Skeletal muscle satellite cell (primary cell): ENCODE measurements at regions not wholly inside any gene's neighbourhood (a gene's known extent, or its start where the extent isn't known, plus 50 kb on each side); places are given as distances from the start of the nearest gene placed in this dataset.
"Not testable (repeated sequence)": the region's sequence is repeated elsewhere in the genome, so short reads cannot be mapped to it uniquely, and the experiment has no call there.

Source experiments
- H3K27me3 ChIP-seq: 2 replicates; pipeline ENCODE4 v1.7.0; 2013; ENCODE audit warnings: low read length; ENCODE audit not compliant: control insufficient read depth, insufficient read depth
- H3K36me3 ChIP-seq: 2 replicates; pipeline ENCODE4 v1.7.0; 2013; ENCODE audit warnings: mild to moderate bottlenecking, control low read depth, low read length; ENCODE audit not compliant: insufficient read depth
- H3K4me1 ChIP-seq: 2 replicates; pipeline ENCODE4 v1.7.0; 2013; ENCODE audit warnings: low read length; ENCODE audit not compliant: control insufficient read depth, insufficient read depth
- H3K4me2 ChIP-seq: 2 replicates; pipeline ENCODE4 v1.7.0; 2013; ENCODE audit warnings: mild to moderate bottlenecking, low read length
- H3K4me3 ChIP-seq: 2 replicates; pipeline ENCODE4 v1.7.0; 2013; ENCODE audit warnings: low read length
- H3K9ac ChIP-seq: 2 replicates; pipeline ENCODE4 v1.7.0; 2013; ENCODE audit warnings: mild to moderate bottlenecking, low read depth, low read length, moderate library complexity
- H3K9me3 ChIP-seq: replicated peaks from 2 replicates; pipeline ENCODE4 v1.7.0; 2013; ENCODE audit warnings: mild to moderate bottlenecking, control low read depth, low read length

GRCh38 chr4:91838181-91838861 lies 465.4 kb upstream of the GRID2 start:
- H3K9ac ChIP-seq, result no peak overlapping the region
- H3K36me3 ChIP-seq, result no peaks in the 10 kb centered on the region
- H3K4me3 ChIP-seq, result no peak overlapping the region
- H3K4me2 ChIP-seq, result no peak overlapping the region
- no peaks in the 10 kb centered on the region for H3K4me1 ChIP-seq
- H3K9me3 ChIP-seq, result peaks cover 5% of the 10 kb centered on the region
- no peaks in the 10 kb centered on the region for H3K27me3 ChIP-seq

- no peak overlapping the region for H3K4me3 ChIP-seq
- H3K36me3 ChIP-seq, result no peaks in the 10 kb centered on the region
- H3K9ac ChIP-seq, result no peak overlapping the region
- no peaks in the 10 kb centered on the region for H3K27me3 ChIP-seq
- no peaks in the 10 kb centered on the region for H3K4me1 ChIP-seq
- H3K4me2 ChIP-seq, result no peak overlapping the region
- no peaks in the 10 kb centered on the region for H3K9me3 ChIP-seq
Measured at GRCh38 chr4:91840359-91840758, 463.4 kb upstream of the GRID2 start.

- Histone ChIP-seq H3K36me3 (no peaks in the 10 kb centered on the region), H3K4me2 (no peak overlapping the region), H3K4me1 (no peaks in the 10 kb centered on the region), H3K9me3 (no peaks in the 10 kb centered on the region), H3K4me3 (no peak overlapping the region), H3K9ac (no peak overlapping the region), H3K27me3 (no peaks in the 10 kb centered on the region)
Measured at GRCh38 chr4:91846233-91846632, 457.5 kb upstream of the GRID2 start.

- no peak overlapping the region for H3K4me3 ChIP-seq
- no peaks in the 10 kb centered on the region for H3K27me3 ChIP-seq
- no peak overlapping the region for H3K9ac ChIP-seq
- H3K4me2 ChIP-seq, result no peak overlapping the region
- no peaks in the 10 kb centered on the region for H3K9me3 ChIP-seq
- no peaks in the 10 kb centered on the region for H3K4me1 ChIP-seq
- no peaks in the 10 kb centered on the region for H3K36me3 ChIP-seq
Measured at GRCh38 chr4:91851456-91851855, 452.3 kb upstream of the GRID2 start.

GRCh38 chr4:91887926-91888325 lies 415.8 kb upstream of the GRID2 start:
- no peaks in the 10 kb centered on the region for H3K27me3 ChIP-seq
- no peak overlapping the region for H3K4me3 ChIP-seq
- H3K4me1 ChIP-seq, result no peaks in the 10 kb centered on the region
- no peak overlapping the region for H3K9ac ChIP-seq
- no peaks in the 10 kb centered on the region for H3K36me3 ChIP-seq
- peaks cover 2% of the 10 kb centered on the region for H3K9me3 ChIP-seq
- no peak overlapping the region for H3K4me2 ChIP-seq

GRCh38 chr4:91891217-91891616 lies 412.5 kb upstream of the GRID2 start:
- not testable (repeated sequence) for H3K4me1 ChIP-seq, H3K9ac ChIP-seq, H3K9me3 ChIP-seq, H3K36me3 ChIP-seq, H3K4me3 ChIP-seq, H3K27me3 ChIP-seq, H3K4me2 ChIP-seq

GRCh38 chr4:91894006-91894405 lies 409.8 kb upstream of the GRID2 start:
- Histone ChIP-seq H3K27me3 (no peaks in the 10 kb centered on the region), H3K9me3 (no peaks in the 10 kb centered on the region), H3K36me3 (no peaks in the 10 kb centered on the region), H3K4me2 (no peak overlapping the region), H3K4me3 (no peak overlapping the region), H3K4me1 (no peaks in the 10 kb centered on the region), H3K9ac (no peak overlapping the region)

- no peaks in the 10 kb centered on the region for H3K9me3 ChIP-seq
- H3K4me3 ChIP-seq, result no peak overlapping the region
- H3K4me2 ChIP-seq, result no peak overlapping the region
- H3K9ac ChIP-seq, result no peak overlapping the region
- no peaks in the 10 kb centered on the region for H3K36me3 ChIP-seq
- H3K4me1 ChIP-seq, result no peaks in the 10 kb centered on the region
- H3K27me3 ChIP-seq, result no peaks in the 10 kb centered on the region
Measured at GRCh38 chr4:91904556-91904955, 399.2 kb upstream of the GRID2 start.

- Histone ChIP-seq H3K9me3 (no peaks in the 10 kb centered on the region), H3K4me1 (no peaks in the 10 kb centered on the region), H3K36me3 (no peaks in the 10 kb centered on the region), H3K4me3 (no peak overlapping the region), H3K27me3 (no peaks in the 10 kb centered on the region), H3K9ac (no peak overlapping the region), H3K4me2 (no peak overlapping the region)
Measured at GRCh38 chr4:91909963-91910362, 393.8 kb upstream of the GRID2 start.

GRCh38 chr4:91914176-91914804 lies 389.5 kb upstream of the GRID2 start:
- Histone ChIP-seq H3K9ac (no peak overlapping the region), H3K4me3 (no peak overlapping the region), H3K9me3 (no peaks in the 10 kb centered on the region), H3K36me3 (no peaks in the 10 kb centered on the region), H3K4me1 (no peaks in the 10 kb centered on the region), H3K4me2 (no peak overlapping the region), H3K27me3 (no peaks in the 10 kb centered on the region)

GRCh38 chr4:91916219-91916618 lies 387.5 kb upstream of the GRID2 start:
- Histone ChIP-seq H3K27me3 (no peaks in the 10 kb centered on the region), H3K4me3 (no peak overlapping the region), H3K36me3 (no peaks in the 10 kb centered on the region), H3K4me1 (no peaks in the 10 kb centered on the region), H3K4me2 (no peak overlapping the region), H3K9ac (no peak overlapping the region), H3K9me3 (no peaks in the 10 kb centered on the region)

GRCh38 chr4:91924625-91925024 lies 379.1 kb upstream of the GRID2 start:
- H3K9me3 ChIP-seq, result peaks cover 5% of the 10 kb centered on the region
- no peaks in the 10 kb centered on the region for H3K27me3 ChIP-seq
- no peak overlapping the region for H3K4me2 ChIP-seq
- no peak overlapping the region for H3K9ac ChIP-seq
- H3K4me1 ChIP-seq, result no peaks in the 10 kb centered on the region
- H3K36me3 ChIP-seq, result no peaks in the 10 kb centered on the region
- no peak overlapping the region for H3K4me3 ChIP-seq
